Testis (tissue), 2 donors: ENCODE measurements at regions not wholly inside any gene's neighbourhood (a gene's known extent, or its start where the extent isn't known, plus 50 kb on each side); places are given as distances from the start of the nearest gene placed in this dataset.

Experiments used
- DNase-seq: peaks from one replicate; pipeline ENCODE4 v3.0.0-alpha.2; 2019
- H3K27ac ChIP-seq, 2 donors: fragments of 200-600 bp; sonication (generic); one replicate each; pipeline ENCODE4 v1.5.1; 2019
- H3K27me3 ChIP-seq: fragments of 200-600 bp; sonication (generic); one replicate; pipeline ENCODE4 v1.5.1; 2019
- H3K36me3 ChIP-seq: fragments of 200-600 bp; sonication (generic); one replicate; pipeline ENCODE4 v1.5.1; 2017; ENCODE audit warnings: low read depth; ENCODE audit errors: missing control alignments
- H3K4me1 ChIP-seq: fragments of 200-600 bp; sonication (generic); one replicate; pipeline ENCODE4 v1.5.1; 2019
- H3K4me3 ChIP-seq, 2 donors: fragments of 200-600 bp; sonication (generic); one replicate each; pipeline ENCODE4 v1.5.1; 2017 to 2019
- H3K9me3 ChIP-seq: fragments of 200-600 bp; sonication (generic); one replicate; pipeline ENCODE4 v1.5.1; 2017
- POLR2A ChIP-seq: fragments of 450-650 bp; IDR thresholded peaks from one replicate; pipeline ENCODE4 v1.6.1; 2017; ENCODE audit warnings: antibody characterized with exemption, mild to moderate bottlenecking, moderate library complexity
- WGBS, 2 donors: methylation state at CpG; one replicate each; pipeline ENCODE4 v1.1.5; 2018; 5-methylcytosine and 5-hydroxymethylcytosine counted together
- intact Hi-C: fragments of 100-400 bp; cut with DNase I; formaldehyde crosslinking; loops from one replicate; pipeline ENCODE4 v1.15.1; 2023; ENCODE audit warnings: low total_unique reads
- TF ChIP-seq, protein P1 (sequence below), 3 experiments: fragments of 450-650 bp in 2 of 3; fragments of 200-600 bp in 1 of 3; sonication (generic) in 1 of 3; IDR thresholded peaks; one replicate each; pipeline ENCODE4 v1.5.1; 2016 to 2019; ENCODE audit warnings: antibody characterized with exemption in 3 of 3, mild to moderate bottlenecking in 2 of 3, moderate library complexity in 1 of 3

DNA sequence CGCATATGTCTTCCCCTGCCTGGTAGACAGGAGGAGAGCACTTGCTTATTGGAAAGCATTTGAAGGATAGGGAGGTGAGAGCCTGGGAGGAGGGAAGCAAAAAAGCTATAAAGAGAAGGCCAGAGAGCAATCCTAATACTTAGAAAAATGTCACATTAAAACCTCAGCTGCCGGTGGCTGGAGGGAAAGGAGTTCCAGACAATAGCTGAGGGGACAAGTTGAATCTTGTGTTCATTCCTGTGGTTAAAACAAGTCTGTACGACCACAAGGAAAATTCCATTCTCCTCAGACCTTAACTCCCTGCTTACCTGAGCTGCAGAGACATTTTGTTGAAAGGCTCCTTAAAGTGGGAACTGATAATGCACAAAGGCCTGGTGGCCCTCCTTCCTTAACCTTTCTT, 218.8 kb upstream of the CAMK1G start:
- intact Hi-C loops, result no loop called here
- no peaks in the 10 kb centered on the region for H3K27me3 ChIP-seq
- DNase-seq, result no peak
- H3K27ac ChIP-seq, result no peak overlapping the region
- TF ChIP-seq, protein P1, sequence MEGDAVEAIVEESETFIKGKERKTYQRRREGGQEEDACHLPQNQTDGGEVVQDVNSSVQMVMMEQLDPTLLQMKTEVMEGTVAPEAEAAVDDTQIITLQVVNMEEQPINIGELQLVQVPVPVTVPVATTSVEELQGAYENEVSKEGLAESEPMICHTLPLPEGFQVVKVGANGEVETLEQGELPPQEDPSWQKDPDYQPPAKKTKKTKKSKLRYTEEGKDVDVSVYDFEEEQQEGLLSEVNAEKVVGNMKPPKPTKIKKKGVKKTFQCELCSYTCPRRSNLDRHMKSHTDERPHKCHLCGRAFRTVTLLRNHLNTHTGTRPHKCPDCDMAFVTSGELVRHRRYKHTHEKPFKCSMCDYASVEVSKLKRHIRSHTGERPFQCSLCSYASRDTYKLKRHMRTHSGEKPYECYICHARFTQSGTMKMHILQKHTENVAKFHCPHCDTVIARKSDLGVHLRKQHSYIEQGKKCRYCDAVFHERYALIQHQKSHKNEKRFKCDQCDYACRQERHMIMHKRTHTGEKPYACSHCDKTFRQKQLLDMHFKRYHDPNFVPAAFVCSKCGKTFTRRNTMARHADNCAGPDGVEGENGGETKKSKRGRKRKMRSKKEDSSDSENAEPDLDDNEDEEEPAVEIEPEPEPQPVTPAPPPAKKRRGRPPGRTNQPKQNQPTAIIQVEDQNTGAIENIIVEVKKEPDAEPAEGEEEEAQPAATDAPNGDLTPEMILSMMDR (IDR thresholded peaks at IDR 0.05), result no peak
- H3K9me3 ChIP-seq, result no peaks in the 10 kb centered on the region
- no peak overlapping the region for H3K4me3 ChIP-seq
- WGBS, 2 donors, result 85 to 91% methylated on average over 3 of the region's 3 CpGs
- no peaks in the 10 kb centered on the region for H3K36me3 ChIP-seq
- no peaks in the 10 kb centered on the region for H3K4me1 ChIP-seq

DNA sequence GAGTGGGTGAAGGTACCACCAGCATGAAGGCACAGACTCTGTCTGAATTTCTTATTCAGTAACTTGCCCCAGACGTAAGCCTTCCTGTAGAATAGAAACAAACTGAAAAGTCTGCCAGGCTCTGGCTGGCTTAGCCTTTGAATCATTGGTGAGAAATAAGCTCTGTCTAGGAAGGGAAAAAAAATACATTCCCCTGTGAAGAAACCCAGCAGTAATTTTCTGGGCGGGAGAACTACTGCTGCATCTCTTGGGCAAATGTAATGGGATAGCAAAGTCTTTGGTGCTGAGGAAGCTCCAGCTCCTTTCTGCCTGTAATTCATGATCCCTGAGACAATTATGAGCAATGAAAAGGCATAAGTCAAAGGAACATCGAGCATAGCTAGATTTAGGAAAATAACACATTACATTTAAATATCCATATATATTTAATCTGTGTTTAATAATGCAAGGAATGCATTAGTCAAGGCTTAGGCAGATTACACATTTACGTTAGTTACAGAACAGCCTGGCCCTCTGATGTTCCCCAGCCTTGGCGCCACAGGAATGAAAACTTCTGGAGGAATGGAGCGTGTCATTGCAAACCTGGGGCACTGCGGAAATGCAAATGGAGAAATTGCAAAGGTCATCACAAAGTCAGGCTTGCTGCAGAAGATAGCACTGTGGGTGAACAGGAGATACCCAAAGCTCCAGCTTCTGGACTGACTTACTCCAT, 216.3 kb upstream of the CAMK1G start:
- no peak overlapping the region for H3K27ac ChIP-seq
- no peak for DNase-seq

DNA sequence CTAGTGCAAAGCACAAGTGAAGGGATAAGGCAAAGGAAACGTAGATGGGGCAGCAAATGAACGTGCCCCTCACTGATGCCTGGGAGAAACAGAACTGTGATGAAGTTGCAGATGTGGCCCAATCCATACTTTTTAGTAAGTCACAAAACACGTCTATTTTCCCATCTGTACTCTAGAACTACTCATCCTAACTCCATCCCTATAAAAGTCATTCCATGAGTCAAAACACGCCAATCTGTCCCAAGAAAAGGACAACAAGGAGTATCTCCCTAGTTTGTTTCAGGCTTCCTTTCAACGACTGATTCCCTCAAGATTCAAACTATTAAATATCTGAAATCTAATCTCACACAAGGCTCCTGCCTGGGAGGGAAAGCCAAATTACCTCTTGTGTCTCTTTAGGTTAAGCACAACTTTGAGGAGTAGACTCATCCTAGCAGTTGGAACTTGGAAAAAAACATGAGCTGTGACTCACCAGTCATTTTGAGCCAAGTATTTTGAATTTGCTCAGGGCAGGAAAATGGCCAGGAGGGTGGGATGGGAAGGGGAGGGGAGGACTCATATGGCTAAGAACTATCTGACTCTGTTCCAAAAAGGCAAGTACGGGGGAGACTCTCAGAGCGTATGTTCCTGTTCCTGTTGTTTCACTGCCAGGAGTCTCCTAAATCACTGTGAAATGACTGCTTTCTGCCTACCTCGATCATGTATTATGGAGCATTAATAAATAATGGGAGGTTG, 214.5 kb upstream of the CAMK1G start:
- H3K36me3 ChIP-seq, result no peaks in the 10 kb centered on the region
- intact Hi-C loops, result no loop called here
- H3K4me1 ChIP-seq, result no peaks in the 10 kb centered on the region
- no peak for DNase-seq
- H3K4me3 ChIP-seq, result no peak overlapping the region
- no peaks in the 10 kb centered on the region for H3K27me3 ChIP-seq
- WGBS, 2 donors, result 62 to 73% methylated on average over 8 of the region's 8 CpGs
- no peak overlapping the region for H3K27ac ChIP-seq
- no peak for TF ChIP-seq POLR2A
- TF ChIP-seq, protein P1 (IDR thresholded peaks at IDR 0.05), result no peak
- no peaks in the 10 kb centered on the region for H3K9me3 ChIP-seq

More for the DNA sequence above, 216.3 kb upstream of the CAMK1G start:
- no peaks in the 10 kb centered on the region for H3K27me3 ChIP-seq
- no peak for TF ChIP-seq POLR2A
- TF ChIP-seq, protein P1 (IDR thresholded peaks at IDR 0.05), result no peak
- no peak overlapping the region for H3K4me3 ChIP-seq
- intact Hi-C loops, result no loop called here
- H3K36me3 ChIP-seq, result no peaks in the 10 kb centered on the region
- H3K9me3 ChIP-seq, result no peaks in the 10 kb centered on the region
- H3K4me1 ChIP-seq, result no peaks in the 10 kb centered on the region
- WGBS, 2 donors, result 92 to 93% methylated on average over 7 of the region's 7 CpGs

DNA sequence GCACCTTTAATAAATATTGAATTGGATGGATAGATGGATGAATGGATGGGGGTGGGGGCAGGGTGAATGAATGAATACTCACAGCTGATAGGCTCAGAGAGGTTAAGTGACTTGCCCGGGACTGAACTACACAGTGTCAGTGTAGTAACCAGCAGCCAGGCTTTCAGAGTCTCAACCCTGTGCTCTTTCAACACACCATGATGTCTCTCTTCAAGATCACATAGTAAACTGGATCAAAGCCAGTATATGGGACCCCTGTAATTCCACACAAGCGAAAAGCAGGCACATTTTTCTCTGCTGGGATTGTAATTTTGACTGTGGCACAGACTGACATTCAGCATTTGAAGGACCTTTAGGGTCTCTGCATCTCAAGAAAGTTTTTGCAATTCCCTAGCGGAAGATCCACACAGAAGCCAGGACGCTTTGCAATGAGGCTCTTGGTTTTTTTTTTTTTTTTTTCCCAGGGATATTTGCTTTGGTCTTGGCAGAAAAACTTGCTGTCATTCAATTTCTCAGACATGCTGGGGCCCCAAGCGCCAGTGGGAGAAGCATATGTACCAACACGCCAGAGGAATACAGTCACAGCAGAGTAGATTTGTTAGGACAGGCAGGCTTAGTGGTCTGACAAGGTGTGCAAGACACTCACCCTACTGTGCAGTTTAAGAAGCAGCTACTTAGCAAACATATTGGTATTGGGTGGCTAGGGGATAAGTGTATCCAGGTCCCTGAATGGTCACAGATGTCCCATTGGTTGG, 213.1 kb upstream of the CAMK1G start:
- 94 to 98% methylated on average over 6 of the region's 6 CpGs for WGBS, 2 donors
- no peak overlapping the region for H3K4me3 ChIP-seq
- no peaks in the 10 kb centered on the region for H3K27me3 ChIP-seq
- no peaks in the 10 kb centered on the region for H3K9me3 ChIP-seq
- no peaks in the 10 kb centered on the region for H3K4me1 ChIP-seq
- intact Hi-C loops, result no loop called here
- H3K36me3 ChIP-seq, result no peaks in the 10 kb centered on the region
- no peak for TF ChIP-seq POLR2A
- TF ChIP-seq, protein P1 (IDR thresholded peaks at IDR 0.05), result no peak
- no peak for DNase-seq
- no peak overlapping the region for H3K27ac ChIP-seq
